SK-N-MC (cell line): ENCODE measurements at regions not wholly inside any gene's neighbourhood (a gene's known extent, or its start where the extent isn't known, plus 50 kb on each side); places are given as distances from the start of the nearest gene placed in this dataset.

ENCODE experiments used
- EZH2 ChIP-seq: fragments of 200-600 bp; sonication (generic); IDR thresholded peaks from one replicate; pipeline ENCODE4 v1.6.1; 2017; ENCODE audit warnings: antibody characterized with exemption
- FOXP2 ChIP-seq: optimal IDR thresholded peaks from 2 replicates; pipeline ENCODE3; 2011; ENCODE audit warnings: mild to moderate bottlenecking, moderate library complexity; ENCODE audit not compliant: insufficient read depth; ENCODE audit errors: extremely low read length, control extremely low read depth
- POLR2AphosphoS5 ChIP-seq: IDR thresholded peaks from 2 replicates; pipeline ENCODE4 v1.6.1; 2012; ENCODE audit warnings: mild to moderate bottlenecking, low read depth, low read length, borderline replicate concordance

- TF ChIP-seq EZH2 (no peak), POLR2AphosphoS5 (no peak), FOXP2 (no peak)
Measured at GRCh38 chr11:70592641-70593165, 194.4 kb downstream of the CTTN start.
